ENCODE measurements at regions not wholly inside any gene's neighbourhood (a gene's known extent, or its start where the extent isn't known, plus 50 kb on each side); places are given as distances from the start of the nearest gene placed in this dataset.

- no peak for TF ChIP-seq GATA2 (IDR thresholded peaks at IDR 0.05; ENCODE audit: low read depth, low read length)
- TF ChIP-seq GATA3 (IDR thresholded peaks at IDR 0.05; ENCODE audit: low read depth, low read length), result no peak
Measured at GRCh38 chr2:180334514-180334913, 327.4 kb upstream of the CWC22 start.
